Tibial nerve (tissue), 3 donors: ENCODE measurements at regions not wholly inside any gene's neighbourhood (a gene's known extent, or its start where the extent isn't known, plus 50 kb on each side); places are given as distances from the start of the nearest gene placed in this dataset.

Experiments used
- CTCF ChIP-seq, 5 experiments: fragments of 200-600 bp in 3 of 5; fragments of 450-650 bp in 2 of 5; sonication (generic) in 3 of 5; IDR thresholded peaks; one replicate each; pipeline ENCODE4 v1.5.1; 2016 to 2019; ENCODE audit warnings: antibody characterized with exemption in 5 of 5, mild to moderate bottlenecking in 3 of 5, moderate library complexity in 2 of 5
- POLR2A ChIP-seq, 2 donors: fragments of 450-650 bp; IDR thresholded peaks; one replicate each; pipeline ENCODE4 v1.6.1; 2017; ENCODE audit warnings: antibody characterized with exemption in 2 of 2, mild to moderate bottlenecking in 2 of 2, moderate library complexity in 2 of 2

GRCh38 chr1:222210776-222211175 is 337.1 kb downstream of the HHIPL2 start:
- TF ChIP-seq POLR2A (IDR thresholded peaks at IDR 0.05) (no peak), CTCF (IDR thresholded peaks at IDR 0.05) (no peak)
